Omental fat pad (tissue), 3 donors: ENCODE measurements at regions not wholly inside any gene's neighbourhood (a gene's known extent, or its start where the extent isn't known, plus 50 kb on each side); places are given as distances from the start of the nearest gene placed in this dataset.

Experiments
- ATAC-seq: fragments of 150-250 bp; one replicate; pipeline ENCODE4 v1.9.1; 2016; ENCODE audit warnings: mild to moderate bottlenecking, moderate library complexity; ENCODE audit not compliant: low FRiP score
- DNase-seq: peaks from one replicate; pipeline ENCODE4 v3.0.0-alpha.2; 2019; ENCODE audit warnings: low spot score
- CTCF ChIP-seq, 3 donors: fragments of 450-650 bp; IDR thresholded peaks; one replicate each; pipeline ENCODE4 v1.5.1; 2016 to 2017; ENCODE audit warnings: antibody characterized with exemption in 3 of 3, mild to moderate bottlenecking in 3 of 3, moderate library complexity in 2 of 3

DNA sequence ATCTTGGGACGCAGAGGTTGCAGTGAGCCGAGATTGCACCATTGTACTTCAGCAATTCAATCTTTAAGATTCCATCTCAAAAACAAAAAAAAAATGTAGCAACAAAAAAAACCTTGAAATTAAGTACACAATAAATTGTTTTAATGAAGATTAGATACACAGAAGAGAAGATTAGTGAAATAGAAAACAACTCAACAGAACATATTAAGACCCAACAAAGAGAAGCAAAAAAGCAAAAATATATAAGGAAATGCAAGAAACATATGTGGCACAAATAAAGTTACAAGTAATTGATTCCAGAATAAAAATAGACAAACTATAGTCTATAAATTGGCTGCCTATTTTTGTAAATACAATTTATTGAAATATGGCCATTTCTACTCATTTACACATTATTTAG lies 445.2 kb downstream of the EPM2A start:
- no peak for TF ChIP-seq CTCF (IDR thresholded peaks at IDR 0.05)
- DNase-seq: no peak
- ATAC-seq: no peak

- no peak for ATAC-seq
Measured at GRCh38 chr6:145292066-145292465, 443.3 kb downstream of the EPM2A start.

DNA sequence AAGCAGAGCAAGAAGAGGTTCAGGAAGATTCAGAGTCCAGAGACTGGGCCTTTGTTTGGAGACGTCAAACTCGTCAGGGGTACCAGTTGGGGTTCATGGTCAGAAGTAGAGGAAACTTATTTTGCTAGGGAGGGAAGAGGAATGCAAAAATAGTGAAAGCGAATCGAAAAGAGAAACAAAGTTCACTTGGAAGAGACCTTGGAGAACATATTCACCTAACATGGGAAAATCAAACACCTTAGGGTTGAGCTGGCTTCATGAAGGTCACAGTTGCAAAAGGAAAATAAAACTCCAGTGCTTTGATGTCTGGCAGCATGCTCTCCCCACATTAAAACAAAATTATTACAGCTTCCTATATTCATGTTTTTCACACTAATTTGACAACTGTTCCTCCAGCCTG lies 440.4 kb downstream of the EPM2A start:
- DNase-seq (no peak), ATAC-seq (no peak)
- TF ChIP-seq CTCF (IDR thresholded peaks at IDR 0.05): no peak

More at GRCh38 chr6:145292066-145292465, 443.3 kb downstream of the EPM2A start:
- no peak for DNase-seq
- TF ChIP-seq CTCF (IDR thresholded peaks at IDR 0.05): no peak

DNA sequence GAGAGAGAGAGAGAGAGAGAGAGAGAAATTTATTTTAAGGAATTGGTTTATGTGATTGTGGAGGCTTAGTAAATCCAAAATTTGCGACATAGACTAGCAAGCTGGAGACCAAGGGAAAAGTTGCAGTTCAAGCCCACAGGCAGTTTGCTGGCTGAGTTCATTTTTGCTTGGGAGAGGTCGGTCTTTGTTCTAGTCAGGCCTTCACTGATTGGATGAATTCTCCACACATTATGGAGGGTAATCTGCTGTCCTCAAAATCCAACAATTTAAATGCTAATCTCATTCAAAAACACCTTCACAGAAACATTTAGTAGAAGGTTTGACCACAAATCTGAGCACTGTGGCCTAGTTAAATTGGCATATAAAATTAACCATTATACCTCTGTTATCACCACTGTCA lies 439.6 kb downstream of the EPM2A start:
- no peak for DNase-seq
- no peak for ATAC-seq
- TF ChIP-seq CTCF (IDR thresholded peaks at IDR 0.05): no peak

DNA sequence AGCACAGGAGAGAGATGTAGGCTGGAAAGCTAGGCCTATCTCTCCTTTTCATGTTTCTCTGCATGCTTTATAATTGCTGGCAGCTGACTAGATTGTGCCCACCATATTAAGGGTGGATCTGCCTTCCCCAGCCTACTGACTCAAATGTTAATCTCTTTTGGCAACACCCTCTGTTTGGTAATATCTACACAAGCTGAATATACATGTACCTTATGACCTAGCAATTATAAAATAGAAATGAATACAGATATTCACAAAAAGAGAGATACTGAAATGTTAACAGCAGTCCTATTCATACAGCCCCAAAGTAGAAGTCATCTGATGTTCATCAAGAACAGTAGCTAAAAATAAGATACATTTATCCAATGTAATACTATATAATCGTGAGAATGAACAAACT lies 429.6 kb downstream of the EPM2A start:
- DNase-seq (no peak), ATAC-seq (no peak)
- TF ChIP-seq CTCF (IDR thresholded peaks at IDR 0.05): no peak

- ATAC-seq: no peak
- TF ChIP-seq CTCF (IDR thresholded peaks at IDR 0.05): no peak
- no peak for DNase-seq
Measured at GRCh38 chr6:145306489-145306888, 428.8 kb downstream of the EPM2A start.

DNA sequence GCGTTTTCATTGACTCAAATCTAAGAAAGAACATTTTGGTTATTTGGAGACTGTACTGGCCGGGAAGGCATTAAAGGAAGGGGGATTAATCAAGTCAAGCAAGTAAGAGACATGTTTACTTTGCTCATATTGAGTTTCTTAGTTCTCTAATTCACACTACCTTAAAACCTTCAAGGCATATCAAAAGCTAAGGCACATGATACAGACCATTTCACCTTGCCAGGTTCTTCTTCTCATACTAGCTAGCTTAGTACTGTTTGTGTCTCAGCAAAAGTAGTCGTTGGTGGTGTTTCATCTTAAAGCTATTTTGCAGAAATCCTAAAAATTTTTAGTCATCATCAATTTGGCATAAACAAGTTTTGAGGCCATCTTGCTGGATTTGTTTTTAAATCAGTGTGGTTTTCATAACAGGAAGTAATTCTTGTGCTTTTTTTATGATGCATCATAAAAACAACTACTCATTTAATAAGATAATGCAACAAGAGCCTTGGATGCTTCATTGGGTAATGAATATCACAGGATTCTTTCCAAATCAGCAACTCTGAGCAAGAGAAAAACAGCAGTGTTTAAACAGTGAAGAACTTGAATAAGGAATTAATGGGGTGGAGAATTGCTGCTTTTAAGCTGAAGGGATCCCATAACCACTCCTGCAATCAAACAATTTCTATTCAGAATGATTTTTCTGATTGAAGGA lies 425.3 kb downstream of the EPM2A start:
- ATAC-seq: no peak
- no peak for TF ChIP-seq CTCF (IDR thresholded peaks at IDR 0.05)
- DNase-seq: no peak
